Ecto neural progenitor cell (in vitro differentiated cells): ENCODE measurements at regions not wholly inside any gene's neighbourhood (a gene's known extent, or its start where the extent isn't known, plus 50 kb on each side); places are given as distances from the start of the nearest gene placed in this dataset.
A peak's percentile ranks its signal among the peaks of the same experiment; 100 is the strongest.
"Not testable (repeated sequence)": the region's sequence is repeated elsewhere in the genome, so short reads cannot be mapped to it uniquely, and the experiment has no call there.

ENCODE experiments used
- DNase-seq: peaks from one replicate; pipeline ENCODE4 v3.0.0-alpha.2; 2018; ENCODE audit warnings: low spot score

DNA sequence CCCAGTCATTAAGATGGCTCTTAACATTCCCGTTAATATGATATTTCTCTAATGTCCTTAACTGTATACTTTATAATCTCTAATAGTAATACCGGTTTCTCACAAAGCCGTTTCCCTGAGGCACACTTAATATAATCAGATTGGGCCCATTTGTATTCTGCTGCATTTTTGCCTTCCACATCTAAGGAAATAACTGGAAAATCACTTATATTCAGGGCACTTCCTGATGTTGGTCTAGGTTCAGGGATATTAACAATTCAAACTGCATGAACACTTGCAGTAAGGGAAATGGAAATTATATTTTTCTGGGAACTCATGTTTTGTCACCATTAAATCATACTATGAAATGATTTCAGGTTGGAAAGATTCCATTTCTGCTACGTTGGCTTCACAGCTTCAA, 119.8 kb downstream of the TPR start:
- DNase-seq: no peak

DNA sequence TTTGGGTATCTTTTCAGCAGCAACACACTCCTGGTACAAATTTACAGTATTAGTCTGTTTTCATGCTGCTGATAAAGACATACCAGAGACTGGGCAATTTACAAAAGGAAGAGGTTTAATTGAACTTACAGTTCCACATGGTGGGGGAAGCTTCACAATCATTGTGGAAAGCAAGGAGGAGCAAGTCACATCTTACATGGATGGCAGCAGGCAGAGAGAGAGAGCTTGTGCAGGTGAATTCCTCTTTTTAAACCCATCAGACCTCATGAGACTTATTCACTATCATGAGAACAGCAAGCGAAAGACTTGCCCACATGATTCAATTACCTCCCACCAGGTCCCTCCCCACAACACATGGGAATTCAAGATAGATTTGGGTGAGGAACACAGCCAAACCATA, 124.5 kb downstream of the TPR start:
- DNase-seq: no peak

DNA sequence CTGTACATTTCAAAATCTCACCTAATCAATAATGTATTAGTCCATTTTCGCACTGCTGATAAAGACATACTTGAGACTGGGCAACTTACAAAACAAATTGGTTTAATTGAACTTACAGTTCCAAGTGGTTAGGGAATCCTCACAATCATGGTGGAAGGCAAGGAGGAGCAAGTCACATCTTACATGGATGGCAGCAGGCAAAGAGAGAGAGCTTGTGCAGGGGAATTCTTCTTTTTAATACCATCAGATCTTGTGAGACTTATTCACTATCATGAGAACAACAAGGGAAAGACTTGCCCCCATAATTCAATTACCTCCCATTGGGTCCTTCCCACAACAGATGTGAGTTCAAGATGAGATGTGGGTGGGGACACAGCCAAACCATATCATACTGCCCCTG, 126.4 kb downstream of the TPR start:
- DNase-seq: not testable (repeated sequence)

DNA sequence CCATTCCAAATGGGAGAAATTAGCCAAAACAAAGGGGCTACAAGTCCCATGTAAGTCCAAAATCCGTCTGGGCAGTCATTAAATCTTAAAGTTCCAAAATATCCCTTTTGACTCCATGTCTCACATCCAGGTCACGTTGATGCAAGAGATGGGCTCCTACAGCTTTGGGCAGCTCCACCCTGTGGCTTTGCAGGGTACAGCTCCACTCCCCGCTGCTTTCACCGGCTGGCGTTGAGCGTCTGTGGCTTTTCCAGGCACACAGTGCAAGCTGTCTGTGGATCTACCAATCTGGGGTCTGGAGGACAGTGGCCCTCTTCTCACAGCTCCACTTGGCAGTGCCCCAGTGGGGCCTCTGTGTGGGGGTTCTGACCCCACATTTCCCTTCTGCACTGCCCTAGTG, 130.2 kb downstream of the TPR start:
- peak; percentile 58 for DNase-seq
